GM12878 (cell line): ENCODE measurements at regions not wholly inside any gene's neighbourhood (a gene's known extent, or its start where the extent isn't known, plus 50 kb on each side); places are given as distances from the start of the nearest gene placed in this dataset.

ENCODE experiments used
- ATF3 ChIP-seq: IDR thresholded peaks from 2 replicates; pipeline ENCODE4 v1.6.1; 2011; ENCODE audit warnings: low read depth, mild to moderate bottlenecking, low read length, moderate library complexity, borderline replicate concordance; ENCODE audit errors: extremely low read depth
- CBFB ChIP-seq: IDR thresholded peaks from 2 replicates; pipeline ENCODE4 v1.6.1; 2016; ENCODE audit warnings: antibody characterized with exemption, low read depth
- CTCF ChIP-seq, 3 experiments: IDR thresholded peaks in 2 of 3; conservative IDR thresholded peaks in 1 of 3; 2 replicates each; pipeline ENCODE4 v1.5.1; 2011; ENCODE audit warnings: low read depth in 3 of 3, low read length in 3 of 3, mild to moderate bottlenecking in 3 of 3, control low read depth in 2 of 3, moderate library complexity in 2 of 3, inconsistent platforms in 1 of 3, mixed read lengths in 1 of 3; ENCODE audit not compliant: control insufficient read depth in 2 of 3, insufficient read depth in 1 of 3; ENCODE audit errors: extremely low read depth in 1 of 3
- E4F1 ChIP-seq: fragments of 450-650 bp; IDR thresholded peaks from 2 replicates; pipeline ENCODE4 v1.6.1; 2018; ENCODE audit warnings: borderline replicate concordance, mild to moderate bottlenecking; ENCODE audit not compliant: partially characterized antibody
- EZH2 ChIP-seq: IDR thresholded peaks from 2 replicates; pipeline ENCODE4 v1.6.1; 2012; ENCODE audit warnings: low read depth, mild to moderate bottlenecking, control low read depth, inconsistent platforms, low read length, borderline replicate concordance; ENCODE audit not compliant: control insufficient read depth
- NFYB ChIP-seq: IDR thresholded peaks from 2 replicates; pipeline ENCODE4 v1.6.1; 2011; ENCODE audit warnings: low read depth, mild to moderate bottlenecking, low read length, improper control_type of control experiment, moderate library complexity; ENCODE audit not compliant: insufficient read depth
- SUZ12 ChIP-seq: fragments of 200-600 bp; sonication (generic); IDR thresholded peaks from one replicate; pipeline ENCODE4 v1.6.1; 2018; ENCODE audit warnings: antibody characterized with exemption, mild to moderate bottlenecking; ENCODE audit not compliant: unreplicated experiment

DNA sequence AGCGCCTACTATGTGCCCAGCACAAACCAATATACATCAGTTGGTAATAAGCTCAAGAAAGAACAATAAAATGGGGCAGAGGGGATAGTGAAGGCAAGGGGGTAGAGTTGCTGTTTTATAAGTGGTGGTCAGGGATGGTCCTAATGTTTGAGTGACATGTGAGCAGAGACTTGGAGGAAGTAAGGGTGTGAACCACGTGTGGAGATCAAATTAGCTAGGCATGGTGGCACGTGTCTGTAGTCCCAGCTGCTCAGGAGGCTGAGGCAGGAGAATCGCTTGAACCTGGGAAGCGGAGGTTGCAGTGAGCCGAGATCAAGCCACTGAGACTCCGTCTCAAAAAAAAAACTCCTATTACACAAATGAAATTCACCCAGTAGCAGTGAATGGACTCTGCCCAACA lies 56.5 kb downstream of the IRX6 start:
- TF ChIP-seq E4F1 (no peak), EZH2 (no peak), CTCF (IDR thresholded peaks at IDR 0.05 in 2 of 3, conservative IDR thresholded peaks at IDR 0.05 in 1 of 3; ENCODE audit: control insufficient read depth in 2 of 3, extremely low read depth in 1 of 3, insufficient read depth in 1 of 3, low read depth in 3 of 3, low read length in 3 of 3) (no peak), NFYB (no peak), CBFB (no peak), SUZ12 (no peak), ATF3 (no peak)
